ENCODE measurements at regions not wholly inside any gene's neighbourhood (a gene's known extent, or its start where the extent isn't known, plus 50 kb on each side); places are given as distances from the start of the nearest gene placed in this dataset.

- no peak for TF ChIP-seq RB1 (IDR thresholded peaks at IDR 0.05; ENCODE audit: borderline replicate concordance)
- no peak for TF ChIP-seq NFIC (IDR thresholded peaks at IDR 0.05; ENCODE audit: low read depth, low read length)
- no peak for TF ChIP-seq CBFB (IDR thresholded peaks at IDR 0.05; ENCODE audit: low read depth)
- TF ChIP-seq SP1 (IDR thresholded peaks at IDR 0.05; ENCODE audit: low read depth, low read length): no peak
- TF ChIP-seq, protein P1, sequence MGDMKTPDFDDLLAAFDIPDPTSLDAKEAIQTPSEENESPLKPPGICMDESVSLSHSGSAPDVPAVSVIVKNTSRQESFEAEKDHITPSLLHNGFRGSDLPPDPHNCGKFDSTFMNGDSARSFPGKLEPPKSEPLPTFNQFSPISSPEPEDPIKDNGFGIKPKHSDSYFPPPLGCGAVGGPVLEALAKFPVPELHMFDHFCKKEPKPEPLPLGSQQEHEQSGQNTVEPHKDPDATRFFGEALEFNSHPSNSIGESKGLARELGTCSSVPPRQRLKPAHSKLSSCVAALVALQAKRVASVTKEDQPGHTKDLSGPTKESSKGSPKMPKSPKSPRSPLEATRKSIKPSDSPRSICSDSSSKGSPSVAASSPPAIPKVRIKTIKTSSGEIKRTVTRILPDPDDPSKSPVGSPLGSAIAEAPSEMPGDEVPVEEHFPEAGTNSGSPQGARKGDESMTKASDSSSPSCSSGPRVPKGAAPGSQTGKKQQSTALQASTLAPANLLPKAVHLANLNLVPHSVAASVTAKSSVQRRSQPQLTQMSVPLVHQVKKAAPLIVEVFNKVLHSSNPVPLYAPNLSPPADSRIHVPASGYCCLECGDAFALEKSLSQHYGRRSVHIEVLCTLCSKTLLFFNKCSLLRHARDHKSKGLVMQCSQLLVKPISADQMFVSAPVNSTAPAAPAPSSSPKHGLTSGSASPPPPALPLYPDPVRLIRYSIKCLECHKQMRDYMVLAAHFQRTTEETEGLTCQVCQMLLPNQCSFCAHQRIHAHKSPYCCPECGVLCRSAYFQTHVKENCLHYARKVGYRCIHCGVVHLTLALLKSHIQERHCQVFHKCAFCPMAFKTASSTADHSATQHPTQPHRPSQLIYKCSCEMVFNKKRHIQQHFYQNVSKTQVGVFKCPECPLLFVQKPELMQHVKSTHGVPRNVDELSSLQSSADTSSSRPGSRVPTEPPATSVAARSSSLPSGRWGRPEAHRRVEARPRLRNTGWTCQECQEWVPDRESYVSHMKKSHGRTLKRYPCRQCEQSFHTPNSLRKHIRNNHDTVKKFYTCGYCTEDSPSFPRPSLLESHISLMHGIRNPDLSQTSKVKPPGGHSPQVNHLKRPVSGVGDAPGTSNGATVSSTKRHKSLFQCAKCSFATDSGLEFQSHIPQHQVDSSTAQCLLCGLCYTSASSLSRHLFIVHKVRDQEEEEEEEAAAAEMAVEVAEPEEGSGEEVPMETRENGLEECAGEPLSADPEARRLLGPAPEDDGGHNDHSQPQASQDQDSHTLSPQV (IDR thresholded peaks at IDR 0.05): no peak
- no peak for TF ChIP-seq CHD1 (IDR thresholded peaks at IDR 0.05; ENCODE audit: low read depth, low read length)
These were observed 104.5 kb upstream of the NECTIN3 start (continued) for GRCh38 chr3:110966966-110967663.

DNA sequence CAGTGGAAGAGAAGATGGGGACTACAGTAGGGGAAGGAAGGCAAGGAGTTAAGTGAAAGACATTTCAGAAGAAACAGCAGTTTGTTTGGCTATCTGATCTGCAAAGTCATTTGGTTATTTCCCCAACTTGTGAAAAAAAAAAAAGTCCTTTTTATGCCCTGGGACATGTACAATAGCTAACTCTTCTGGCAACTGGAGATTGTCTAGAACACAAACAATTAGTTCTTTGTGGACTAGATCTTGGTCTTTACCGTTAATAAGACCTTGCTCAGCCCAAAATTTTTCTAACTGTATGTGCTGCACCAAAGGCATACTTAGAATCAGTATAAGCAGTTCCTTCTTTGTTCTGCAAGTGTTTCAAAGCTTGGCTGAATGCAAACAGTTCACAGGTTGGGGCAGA, 103.5 kb upstream of the NECTIN3 start:
- Histone ChIP-seq H3K4me2 (ENCODE audit: control insufficient read depth, insufficient read depth) (no peak overlapping the region), H2AFZ (ENCODE audit: control insufficient read depth, low read depth, low read length) (no peak overlapping the region), H3K4me3 (no peak overlapping the region), H3K27me3 (replicated peaks in 1 of 2; ENCODE audit: control insufficient read depth in 2 of 2, insufficient read depth in 2 of 2, low read length in 1 of 2) (no peaks in the 10 kb centered on the region), H4K20me1 (ENCODE audit: control insufficient read depth, insufficient read depth) (no peaks in the 10 kb centered on the region), H3K9me3 (replicated peaks; ENCODE audit: control insufficient read depth, insufficient read depth, low read length) (no peaks in the 10 kb centered on the region; the same call in 2 of the 3 replicates), H3K79me2 (ENCODE audit: control insufficient read depth, insufficient read depth, low read length) (no peaks in the 10 kb centered on the region), H3K9ac (ENCODE audit: control insufficient read depth, insufficient read depth, low read length) (no peak overlapping the region), H3K4me1 (ENCODE audit: control insufficient read depth, insufficient read depth, low read length) (no peaks in the 10 kb centered on the region), H3K36me3 (ENCODE audit: control insufficient read depth in 2 of 2, insufficient read depth in 2 of 2, low read length in 1 of 2) (no peaks in the 10 kb centered on the region), H3K27ac (ENCODE audit: control insufficient read depth, insufficient read depth) (no peak overlapping the region)
- intact Hi-C loops (cut with micrococcal nuclease; ENCODE audit: unreplicated experiment) (no loop called here), in situ Hi-C loops (cut with MboI) (no loop called here)
- RAD21 ChIA-PET (ENCODE audit: unreplicated experiment): no interaction called here
- no peak for FAIRE-seq
- 0% methylated on average over 1 of the region's 1 CpG for WGBS (ENCODE audit: insufficient coverage, insufficient replicate concordance, low lambda C conversion rate, missing lambda C conversion rate)
- CTCF ChIA-PET: no interaction called here
- POLR2A ChIA-PET: no interaction called here
- no peak for ATAC-seq
- SMC1A ChIA-PET (ENCODE audit: uncharacterized antibody, unreplicated experiment): no interaction called here
- BruUV-seq (replicated peaks): no TSS peak
- DNase-seq (ENCODE audit: low read depth, low spot score): no peak
- TF ChIP-seq ZNF24 (IDR thresholded peaks at IDR 0.05) (no peak), HDAC6 (IDR thresholded peaks at IDR 0.05; ENCODE audit: unreplicated experiment) (no peak)
- TF ChIP-seq, protein P2, sequence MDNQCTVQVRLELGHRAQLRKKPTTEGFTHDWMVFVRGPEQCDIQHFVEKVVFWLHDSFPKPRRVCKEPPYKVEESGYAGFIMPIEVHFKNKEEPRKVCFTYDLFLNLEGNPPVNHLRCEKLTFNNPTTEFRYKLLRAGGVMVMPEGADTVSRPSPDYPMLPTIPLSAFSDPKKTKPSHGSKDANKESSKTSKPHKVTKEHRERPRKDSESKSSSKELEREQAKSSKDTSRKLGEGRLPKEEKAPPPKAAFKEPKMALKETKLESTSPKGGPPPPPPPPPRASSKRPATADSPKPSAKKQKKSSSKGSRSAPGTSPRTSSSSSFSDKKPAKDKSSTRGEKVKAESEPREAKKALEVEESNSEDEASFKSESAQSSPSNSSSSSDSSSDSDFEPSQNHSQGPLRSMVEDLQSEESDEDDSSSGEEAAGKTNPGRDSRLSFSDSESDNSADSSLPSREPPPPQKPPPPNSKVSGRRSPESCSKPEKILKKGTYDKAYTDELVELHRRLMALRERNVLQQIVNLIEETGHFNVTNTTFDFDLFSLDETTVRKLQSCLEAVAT (IDR thresholded peaks at IDR 0.05): no peak
- TF ChIP-seq, protein P3, sequence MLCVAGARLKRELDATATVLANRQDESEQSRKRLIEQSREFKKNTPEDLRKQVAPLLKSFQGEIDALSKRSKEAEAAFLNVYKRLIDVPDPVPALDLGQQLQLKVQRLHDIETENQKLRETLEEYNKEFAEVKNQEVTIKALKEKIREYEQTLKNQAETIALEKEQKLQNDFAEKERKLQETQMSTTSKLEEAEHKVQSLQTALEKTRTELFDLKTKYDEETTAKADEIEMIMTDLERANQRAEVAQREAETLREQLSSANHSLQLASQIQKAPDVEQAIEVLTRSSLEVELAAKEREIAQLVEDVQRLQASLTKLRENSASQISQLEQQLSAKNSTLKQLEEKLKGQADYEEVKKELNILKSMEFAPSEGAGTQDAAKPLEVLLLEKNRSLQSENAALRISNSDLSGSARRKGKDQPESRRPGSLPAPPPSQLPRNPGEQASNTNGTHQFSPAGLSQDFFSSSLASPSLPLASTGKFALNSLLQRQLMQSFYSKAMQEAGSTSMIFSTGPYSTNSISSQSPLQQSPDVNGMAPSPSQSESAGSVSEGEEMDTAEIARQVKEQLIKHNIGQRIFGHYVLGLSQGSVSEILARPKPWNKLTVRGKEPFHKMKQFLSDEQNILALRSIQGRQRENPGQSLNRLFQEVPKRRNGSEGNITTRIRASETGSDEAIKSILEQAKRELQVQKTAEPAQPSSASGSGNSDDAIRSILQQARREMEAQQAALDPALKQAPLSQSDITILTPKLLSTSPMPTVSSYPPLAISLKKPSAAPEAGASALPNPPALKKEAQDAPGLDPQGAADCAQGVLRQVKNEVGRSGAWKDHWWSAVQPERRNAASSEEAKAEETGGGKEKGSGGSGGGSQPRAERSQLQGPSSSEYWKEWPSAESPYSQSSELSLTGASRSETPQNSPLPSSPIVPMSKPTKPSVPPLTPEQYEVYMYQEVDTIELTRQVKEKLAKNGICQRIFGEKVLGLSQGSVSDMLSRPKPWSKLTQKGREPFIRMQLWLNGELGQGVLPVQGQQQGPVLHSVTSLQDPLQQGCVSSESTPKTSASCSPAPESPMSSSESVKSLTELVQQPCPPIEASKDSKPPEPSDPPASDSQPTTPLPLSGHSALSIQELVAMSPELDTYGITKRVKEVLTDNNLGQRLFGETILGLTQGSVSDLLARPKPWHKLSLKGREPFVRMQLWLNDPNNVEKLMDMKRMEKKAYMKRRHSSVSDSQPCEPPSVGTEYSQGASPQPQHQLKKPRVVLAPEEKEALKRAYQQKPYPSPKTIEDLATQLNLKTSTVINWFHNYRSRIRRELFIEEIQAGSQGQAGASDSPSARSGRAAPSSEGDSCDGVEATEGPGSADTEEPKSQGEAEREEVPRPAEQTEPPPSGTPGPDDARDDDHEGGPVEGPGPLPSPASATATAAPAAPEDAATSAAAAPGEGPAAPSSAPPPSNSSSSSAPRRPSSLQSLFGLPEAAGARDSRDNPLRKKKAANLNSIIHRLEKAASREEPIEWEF (IDR thresholded peaks at IDR 0.05; ENCODE audit: insufficient replicate concordance, low read depth, low read length): no peak

Measured in GM12878 (cell line).